NCI-H345 treated with DMSO at 0.1 percent for 48 hours (cell line): ENCODE measurements at regions not wholly inside any gene's neighbourhood (a gene's known extent, or its start where the extent isn't known, plus 50 kb on each side); places are given as distances from the start of the nearest gene placed in this dataset.

Source experiments
- DNase-seq: peaks from one replicate; lab custom pipeline; 2025; ENCODE audit not compliant: unreplicated experiment; lab: John Stamatoyannopoulos, UW

DNA sequence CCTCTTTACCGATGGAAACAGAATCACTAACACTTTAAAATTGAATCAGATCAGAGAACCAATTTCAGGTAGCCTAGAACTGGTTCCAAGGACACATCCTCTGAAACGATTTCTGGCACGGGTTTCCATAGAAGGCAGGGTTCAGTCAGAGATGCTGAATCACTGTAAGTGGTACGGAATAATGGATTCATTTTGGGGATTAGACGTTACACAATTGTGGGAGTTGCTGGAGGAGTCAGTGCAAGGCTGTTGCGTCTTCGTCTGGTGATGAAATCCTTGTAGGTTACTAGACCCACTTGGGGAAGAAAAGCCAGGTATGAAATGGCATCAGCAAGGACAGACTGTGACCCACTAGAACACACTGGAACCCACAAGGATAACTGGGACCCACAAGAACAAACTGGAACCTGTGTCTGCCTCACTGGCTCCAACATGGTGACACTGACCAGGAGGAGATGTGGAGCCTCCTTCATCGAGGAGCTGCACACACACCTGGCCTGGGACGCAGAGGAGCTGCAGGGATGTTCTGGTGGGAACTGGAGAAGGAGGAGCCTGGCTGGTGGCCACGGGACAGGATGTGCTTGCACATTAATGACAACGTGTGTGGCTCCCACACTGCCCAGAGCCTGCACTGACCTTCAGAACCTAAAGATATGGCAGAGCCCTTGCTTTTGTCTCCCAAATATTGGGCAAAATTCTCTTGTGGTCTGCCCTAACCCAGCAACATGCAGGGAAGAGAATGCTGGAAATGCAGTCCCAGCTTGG lies 105.1 kb downstream of the TRAPPC11 start:
- no peak for DNase-seq

DNA sequence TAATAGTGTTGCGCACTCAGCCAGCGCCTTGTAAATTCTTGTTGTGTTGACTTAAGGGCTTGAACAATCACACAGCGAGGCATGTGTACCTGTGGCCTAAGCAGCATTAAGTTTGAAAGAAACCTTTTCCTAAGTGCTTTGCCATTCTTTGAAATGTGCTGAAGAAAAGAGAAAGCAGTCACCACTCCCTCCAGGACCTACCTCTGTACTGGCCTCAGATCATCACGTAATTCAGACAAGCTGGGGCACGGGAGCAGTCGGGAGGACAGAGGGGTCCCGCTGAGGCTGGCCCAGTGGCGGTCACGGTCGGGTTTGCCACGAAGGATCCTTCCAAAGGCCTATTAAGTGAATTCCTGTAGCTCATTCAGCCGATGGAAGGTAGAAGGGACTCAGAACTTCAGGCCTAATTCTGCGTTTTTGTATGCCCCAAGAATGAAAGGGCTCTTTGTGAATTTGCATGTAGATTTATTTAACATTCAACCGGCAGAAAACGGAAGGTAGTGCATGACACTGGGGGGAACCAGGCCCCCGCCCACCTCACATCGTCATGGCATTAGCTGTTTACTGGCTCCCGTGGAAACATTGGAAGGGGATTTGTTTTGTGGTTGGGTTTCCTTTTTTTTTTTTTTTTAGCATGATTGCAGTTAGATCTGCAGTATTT lies 106.3 kb downstream of the TRAPPC11 start:
- no peak for DNase-seq

DNA sequence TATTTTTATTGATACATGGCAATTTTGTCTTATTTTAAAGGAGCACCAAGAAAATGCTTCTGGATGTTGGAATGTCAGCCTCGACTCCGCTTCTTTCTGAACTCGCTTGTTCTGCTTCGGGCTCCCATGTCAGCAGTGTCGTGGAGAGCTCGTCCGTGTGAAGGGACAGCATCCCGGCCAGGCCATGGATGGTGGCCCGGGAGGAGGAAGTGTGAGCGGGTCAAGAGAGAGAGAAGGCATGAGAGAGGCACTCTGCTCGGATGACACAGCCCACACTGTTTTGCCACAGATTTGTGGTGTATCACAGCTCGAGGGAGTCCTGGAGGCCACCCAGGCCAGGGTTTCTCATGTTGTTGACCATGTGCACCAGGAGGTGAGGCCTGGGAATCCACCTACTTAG lies 107.0 kb downstream of the TRAPPC11 start:
- DNase-seq: no peak

DNA sequence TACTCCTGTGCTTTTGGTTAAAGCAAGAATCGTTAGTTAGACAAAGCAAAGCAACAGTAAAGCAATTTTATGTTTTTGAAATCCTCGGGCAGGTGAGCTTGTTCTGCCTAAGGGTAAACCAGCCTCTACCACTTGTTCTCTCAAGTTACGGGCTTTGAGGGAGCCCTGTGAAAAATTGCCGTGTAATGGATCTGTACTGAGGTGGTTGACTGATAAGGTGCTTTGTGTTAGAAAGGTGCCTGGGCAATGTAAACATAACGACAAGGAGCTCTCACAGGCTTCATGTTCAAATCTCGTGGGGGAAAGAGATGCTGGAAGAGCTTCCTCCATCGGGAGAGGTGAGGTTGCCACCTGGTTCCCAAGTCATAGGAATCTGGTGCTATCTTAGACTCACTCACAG lies 111.8 kb downstream of the TRAPPC11 start:
- no peak for DNase-seq

DNA sequence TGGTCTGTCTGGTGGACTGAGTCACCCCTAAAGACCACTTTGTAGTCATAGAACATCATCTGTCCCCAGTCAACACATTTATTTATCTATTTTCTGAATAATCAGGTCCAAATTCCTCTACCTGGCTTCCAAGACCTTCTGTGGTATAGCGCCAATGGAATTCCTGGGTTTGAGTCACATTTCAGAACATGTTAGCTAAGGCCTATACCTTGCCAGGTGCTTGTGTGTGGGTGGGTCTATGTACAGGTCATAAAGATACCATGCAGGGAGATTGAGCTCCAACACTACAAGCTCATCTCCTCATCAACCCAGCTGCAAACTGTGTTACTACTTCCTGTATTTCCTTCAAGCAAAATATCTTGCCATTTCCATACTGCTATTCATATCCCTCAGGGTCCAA lies 113.3 kb downstream of the TRAPPC11 start:
- no peak for DNase-seq

DNA sequence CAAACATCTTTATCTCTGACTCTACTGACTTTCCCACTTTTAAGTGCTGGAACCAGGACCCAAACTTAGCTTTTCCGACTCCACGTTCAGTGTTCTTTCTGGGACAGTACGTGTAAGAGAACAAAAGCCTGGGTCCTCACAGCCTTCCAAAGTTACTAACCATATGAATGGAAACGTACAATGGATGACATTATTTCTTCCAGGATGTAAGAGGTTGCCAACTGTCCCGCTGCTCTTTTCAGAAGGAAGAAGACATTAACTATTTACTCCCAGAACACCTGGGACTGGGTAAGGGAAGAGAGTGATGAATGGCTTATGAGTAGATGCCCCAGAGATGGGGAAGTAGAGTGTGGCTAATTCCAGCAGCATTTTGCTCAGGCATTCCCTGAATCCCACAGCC lies 114.7 kb downstream of the TRAPPC11 start:
- no peak for DNase-seq

DNA sequence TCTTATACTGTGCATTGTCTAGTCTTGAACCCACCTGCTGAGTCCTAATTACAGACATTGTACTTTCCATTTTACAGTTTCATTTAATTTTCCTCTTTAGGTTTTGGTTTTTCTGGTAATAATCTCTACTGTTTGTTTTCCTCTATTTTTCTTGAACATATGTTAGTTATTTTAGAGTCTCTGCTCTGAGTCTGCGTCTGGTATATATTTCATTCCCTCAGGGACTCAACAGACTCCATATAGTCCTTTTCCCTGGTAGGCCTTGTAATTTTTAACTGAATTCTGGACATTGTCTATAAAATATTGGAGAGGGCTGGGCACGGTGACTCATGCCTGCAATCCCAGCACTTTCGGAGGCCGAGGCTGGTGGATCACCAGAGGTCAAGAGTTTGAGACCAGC lies 121.8 kb upstream of the STOX2 start:
- no peak for DNase-seq

DNA sequence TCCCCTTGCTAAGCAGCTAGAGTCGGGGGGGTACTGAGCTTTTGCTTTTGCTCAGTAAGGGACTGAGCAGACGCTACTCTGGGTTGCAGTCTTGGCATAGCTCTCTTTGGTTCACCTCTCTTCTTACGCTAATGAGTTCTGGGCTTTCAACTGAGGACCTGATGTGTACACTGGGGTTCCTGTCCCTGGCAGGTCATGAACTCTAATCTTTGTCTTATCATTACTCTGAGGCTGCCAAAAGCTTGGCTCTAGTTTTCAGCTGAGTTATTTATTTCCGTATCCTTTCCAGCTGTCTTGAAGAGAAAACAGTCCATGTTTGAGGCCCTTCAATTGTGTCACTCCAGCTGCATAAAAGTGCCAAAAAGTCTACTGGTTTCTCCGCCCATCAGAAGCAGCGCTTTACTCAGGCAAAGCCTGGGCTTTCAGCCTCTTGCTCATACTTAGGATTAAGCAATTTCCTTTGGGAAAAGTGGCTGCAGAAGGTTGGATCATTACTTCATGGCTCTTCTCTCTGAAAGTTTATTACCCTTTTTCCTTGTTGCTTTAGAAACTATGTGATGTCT lies 121.0 kb upstream of the STOX2 start:
- no peak for DNase-seq

DNA sequence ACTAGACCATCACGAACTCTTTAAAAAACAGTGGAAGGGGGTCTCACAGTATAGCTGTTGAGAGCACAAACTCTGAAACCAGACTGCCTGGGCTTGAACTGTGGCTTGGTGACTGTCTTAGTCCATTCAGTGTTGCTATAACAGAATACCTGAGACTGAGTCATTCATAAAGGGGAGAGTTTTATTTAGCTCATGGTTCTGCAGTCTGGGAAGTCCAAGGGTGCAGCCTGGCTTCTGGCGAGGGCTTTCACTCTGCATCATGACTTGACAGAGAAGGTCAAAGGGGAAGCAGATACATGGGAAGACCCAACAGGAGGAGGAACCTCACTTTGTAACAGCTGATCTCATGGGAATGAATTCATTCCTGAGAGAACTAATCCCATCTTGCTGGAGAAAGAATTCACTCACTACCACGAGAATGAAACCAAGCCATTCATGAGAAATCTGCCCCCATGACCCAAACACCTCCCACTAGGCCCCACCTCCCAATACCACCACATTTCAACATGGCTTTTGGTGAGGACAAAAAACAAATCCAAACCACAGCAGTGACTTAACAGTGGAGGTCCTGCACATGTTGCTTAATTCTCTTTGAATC lies 116.7 kb upstream of the STOX2 start:
- no peak for DNase-seq

DNA sequence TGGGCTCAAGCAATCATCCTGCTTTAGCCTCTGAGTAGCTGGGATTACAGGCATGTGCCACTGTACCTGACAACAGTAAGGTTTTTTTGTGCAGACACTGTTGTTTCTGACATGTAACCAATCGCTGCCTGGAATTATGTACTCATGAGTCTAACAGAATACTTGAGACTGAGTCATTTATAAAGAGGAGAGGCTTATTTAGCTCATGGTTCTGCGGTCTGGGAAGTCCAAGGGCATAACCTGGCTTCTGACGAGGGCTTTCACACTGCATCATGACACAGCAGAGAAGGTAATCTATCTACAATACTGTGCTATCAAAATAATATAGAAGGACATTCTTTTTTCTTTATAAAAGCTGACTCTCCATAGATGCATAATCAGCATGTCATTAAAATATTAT lies 115.5 kb upstream of the STOX2 start:
- no peak for DNase-seq

DNA sequence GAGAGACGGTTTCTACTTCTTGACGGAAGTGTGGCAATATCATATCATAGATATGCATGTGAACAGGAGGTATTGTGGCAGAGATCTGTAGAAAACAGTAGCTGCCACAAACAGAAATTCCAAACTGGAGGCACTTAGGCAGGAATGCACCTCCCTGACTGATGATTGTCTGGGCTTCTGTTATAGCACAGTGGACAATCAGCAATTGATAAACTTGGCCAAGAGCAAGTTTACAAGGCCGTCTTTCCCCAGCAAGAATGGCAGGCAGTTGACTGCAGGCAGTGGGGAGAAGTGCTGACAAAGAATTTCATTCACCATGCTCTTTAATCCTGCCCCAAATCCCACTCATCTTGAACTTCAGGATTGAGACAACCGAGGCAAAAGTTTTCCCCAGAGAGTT lies 114.4 kb upstream of the STOX2 start:
- no peak for DNase-seq

DNA sequence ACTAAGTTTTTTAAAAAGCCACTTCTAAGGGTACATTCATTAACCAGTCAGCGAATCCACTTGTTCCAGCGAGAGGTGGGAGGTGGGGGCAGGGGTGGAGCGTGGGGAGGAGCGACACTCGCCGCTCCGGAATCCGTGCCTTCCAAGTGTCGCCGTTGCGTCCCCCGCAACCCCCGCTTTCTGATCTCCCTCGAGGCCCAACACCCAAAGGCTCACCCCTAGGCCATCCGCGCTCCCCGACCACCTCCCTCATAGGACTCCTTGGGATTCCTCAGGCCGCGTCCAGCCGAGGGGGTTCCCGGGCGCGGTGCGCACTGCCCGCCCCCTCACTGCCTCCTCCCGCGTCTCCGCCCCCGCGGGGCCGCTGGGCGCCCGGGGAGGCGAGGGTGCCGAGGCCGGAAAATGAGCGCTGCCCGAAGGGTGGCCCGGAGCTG lies 108.1 kb upstream of the STOX2 start:
- DNase-seq: peak; percentile 44

DNA sequence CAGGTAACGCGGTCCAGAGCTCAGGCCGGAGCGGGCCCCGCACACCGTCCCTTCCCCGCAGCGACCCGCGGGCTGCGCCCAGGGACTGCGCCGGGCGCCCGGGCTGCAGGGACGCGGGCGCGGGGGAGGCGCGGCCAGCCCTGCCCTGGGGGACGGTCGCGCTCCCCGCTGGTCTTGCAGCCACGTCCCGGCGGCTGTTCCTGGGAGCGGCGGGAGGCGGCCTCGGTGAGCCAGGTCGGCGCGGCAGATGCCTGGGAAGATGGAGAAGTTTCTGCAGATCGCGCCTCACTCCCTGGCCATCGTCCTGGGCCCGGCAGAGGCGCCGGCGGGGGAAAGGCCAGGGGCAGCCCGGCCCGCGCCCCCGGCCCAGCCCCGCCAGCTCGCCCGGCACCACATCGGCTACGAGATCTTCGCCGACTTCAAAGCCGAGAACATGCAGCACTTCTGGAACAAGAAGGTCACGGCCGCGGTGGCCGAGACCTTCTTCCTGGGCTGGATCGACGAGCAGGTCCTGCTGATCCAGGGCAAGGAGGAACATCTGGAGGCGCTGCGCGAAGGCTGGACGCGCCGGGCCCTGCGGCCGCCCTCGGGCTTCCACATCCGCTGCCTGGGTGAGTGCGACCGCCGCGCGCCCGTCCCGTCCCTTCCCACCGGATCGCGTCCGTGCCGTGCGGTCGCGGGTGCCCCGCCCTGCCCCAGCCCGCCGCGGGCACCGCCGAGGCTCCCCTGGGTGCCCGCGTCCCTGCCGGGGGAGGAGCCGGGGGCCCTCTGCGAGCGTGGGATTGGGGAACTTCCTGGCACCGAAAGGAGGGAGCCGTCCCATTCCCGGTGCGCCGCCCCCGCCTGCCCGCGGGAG lies 107.4 kb upstream of the STOX2 start:
- no peak for DNase-seq

DNA sequence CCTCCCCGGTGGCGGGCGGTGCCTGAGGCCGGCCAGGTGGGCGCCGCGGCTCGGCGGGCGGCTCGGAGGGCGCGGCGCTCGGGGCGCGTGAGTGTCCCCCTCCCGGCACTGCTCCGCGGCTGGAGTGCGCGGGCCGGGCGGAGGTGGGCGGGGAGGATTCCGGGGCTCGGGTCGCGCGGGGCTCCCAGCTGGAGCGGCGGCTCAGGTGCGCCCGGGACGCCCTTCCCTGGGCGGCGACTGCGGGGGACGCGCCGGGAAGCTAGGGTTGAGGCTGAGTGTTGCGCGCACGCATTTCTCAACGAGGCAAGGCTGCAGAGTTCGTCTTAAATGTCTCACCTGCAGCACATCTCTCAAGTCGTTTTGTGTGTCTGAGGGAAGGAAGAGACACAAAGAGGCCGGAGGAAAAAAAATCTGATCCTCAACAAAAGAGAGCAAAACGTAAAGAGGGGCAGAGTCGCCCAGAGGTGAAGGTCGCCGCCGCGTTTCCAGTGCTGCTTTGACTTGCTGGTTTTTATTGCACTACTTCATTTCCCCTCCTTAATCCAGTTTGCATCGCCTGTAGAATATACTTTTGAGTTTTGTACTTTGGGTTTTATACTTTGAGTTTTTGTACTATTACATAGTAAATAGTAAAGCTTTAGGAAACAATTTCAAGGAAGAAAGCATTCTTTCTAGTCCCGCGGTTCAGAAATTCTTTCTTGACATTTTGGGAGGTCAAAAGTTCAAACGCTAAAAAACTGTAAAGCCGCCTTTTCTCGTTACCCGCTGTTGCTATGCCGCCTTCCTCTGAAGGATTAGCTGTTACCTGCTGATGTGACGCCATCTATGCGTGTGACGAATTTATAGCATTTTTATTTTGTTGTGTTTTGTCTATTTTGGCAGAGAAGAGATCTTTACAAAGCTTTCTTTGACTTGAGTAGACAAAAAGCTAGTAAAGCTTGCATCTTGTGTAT lies 106.5 kb upstream of the STOX2 start:
- no peak for DNase-seq

DNA sequence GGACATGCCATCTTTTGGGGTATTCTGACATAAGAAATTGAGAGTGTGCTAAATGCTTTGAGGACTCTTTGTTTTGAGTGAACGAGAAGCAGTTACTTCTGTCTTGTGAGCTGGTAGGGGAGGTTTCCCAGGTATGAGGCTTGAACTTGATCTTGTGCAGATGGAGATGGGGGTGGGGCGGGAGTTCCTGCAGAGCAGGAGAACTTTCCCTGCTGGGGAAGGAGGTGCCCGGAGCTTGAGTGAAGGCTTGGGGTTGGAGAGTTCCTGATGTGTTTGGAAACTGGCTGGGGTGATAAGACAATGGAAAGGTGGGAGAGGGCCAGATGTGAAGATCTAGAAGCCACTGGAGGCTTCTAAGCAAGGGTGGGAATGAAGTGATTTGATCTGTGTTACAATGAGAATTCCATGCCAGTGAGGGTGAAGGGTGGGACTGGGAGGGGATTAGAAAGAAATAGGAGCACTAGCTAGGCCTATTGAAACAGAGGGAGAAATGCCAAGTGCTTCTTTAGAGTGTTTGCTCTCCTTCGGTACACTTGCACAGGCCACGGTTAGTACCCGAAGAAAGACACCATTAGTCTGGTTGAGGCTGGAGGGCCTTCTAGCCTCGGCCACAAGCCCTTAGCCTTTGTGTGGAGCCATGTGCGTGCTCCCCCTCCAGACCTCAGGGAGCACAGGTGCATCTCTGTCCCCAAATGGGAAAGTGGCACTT lies 103.5 kb upstream of the STOX2 start:
- DNase-seq: no peak

DNA sequence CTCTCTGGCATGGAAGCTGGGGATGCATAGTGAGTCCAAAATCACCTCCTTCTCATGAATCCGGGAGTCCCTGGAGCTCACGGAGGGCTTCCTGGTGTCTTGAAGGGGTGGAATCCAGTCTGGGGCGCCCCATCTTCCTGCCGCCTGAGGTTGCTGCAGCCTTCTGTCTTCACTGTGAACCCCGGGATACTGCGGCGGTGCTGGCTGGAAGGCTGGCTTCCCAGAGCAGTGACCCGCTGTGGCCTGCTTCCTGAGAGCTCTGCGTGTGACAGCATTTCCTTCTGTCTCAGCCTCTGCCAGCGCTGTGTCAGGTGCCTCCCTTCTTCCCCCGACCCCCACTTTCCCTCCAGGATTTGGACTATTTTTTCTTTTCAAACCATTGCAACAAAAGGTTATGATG lies 98.8 kb upstream of the STOX2 start:
- DNase-seq: no peak

DNA sequence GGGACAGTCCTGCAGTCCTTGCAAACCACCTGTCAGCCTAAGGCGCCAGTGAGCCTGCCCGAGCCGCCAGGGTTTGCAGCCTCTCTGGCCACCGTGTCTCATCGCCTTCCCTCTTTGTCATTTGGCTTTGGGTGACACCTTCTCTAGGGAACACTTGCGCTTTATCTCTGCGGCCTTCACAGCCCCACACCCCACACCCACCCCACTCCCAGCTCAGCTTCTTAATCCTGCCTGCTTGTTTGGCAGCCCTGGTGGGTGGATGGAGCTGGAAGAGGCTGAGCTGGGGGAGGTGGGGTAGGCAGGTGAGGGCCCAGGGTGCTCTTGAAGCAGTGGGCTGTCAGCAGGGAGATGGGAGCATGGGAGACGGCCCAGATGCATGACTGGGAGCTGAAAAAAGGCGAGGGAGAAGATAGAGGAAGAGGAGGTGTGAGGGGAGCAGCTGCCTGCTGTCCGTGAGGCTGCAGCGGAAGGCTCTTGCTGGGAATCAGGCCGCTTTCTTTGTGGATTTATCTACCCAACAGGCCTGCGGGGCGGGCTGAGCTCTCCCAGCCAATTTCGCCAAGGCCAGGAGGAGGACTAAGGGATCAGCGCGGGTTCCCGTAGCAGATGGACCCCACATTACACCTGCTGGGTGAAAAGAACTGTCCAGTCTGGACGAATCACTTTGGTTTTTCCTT lies 97.5 kb upstream of the STOX2 start:
- DNase-seq: no peak

DNA sequence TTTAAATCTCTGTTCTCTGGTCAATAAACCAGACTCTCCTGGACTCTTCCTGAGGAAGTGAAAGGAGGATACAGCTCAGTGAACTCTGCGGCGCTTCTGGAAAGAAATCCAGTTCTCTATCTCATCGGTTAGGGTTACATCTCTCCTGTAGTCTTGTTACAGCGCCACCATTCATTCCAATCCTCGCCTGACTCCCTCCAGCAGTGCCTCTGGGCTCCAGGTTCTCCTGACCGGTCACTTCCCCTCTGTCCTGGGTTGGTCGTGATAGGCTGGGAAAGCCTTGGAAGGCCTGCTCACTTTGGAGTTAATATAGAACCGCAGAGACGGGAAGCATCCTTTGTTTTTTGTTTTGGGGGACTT lies 97.0 kb upstream of the STOX2 start:
- DNase-seq: no peak

DNA sequence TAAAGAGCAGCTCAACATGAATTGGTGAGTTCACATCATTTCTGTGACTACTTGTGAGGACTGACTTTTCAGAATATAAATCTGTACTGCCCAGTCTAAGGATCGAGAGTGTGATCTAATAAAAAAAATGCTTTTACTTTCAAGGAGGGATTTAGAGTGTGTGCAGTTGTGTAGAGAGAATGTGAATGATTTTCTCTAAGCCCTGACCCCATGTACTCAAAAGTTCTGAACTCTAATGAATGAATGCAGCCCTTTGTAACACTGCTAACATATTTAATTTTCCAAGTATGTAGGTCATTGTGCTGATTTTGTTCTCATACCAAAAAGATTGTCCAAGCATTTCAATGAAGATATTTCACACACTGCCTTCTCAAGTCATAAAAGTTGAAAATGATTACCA lies 92.5 kb upstream of the STOX2 start:
- DNase-seq: no peak
